GM21390 (cell line): ENCODE measurements at regions not wholly inside any gene's neighbourhood (a gene's known extent, or its start where the extent isn't known, plus 50 kb on each side); places are given as distances from the start of the nearest gene placed in this dataset.
"Not testable (repeated sequence)": the region's sequence is repeated elsewhere in the genome, so short reads cannot be mapped to it uniquely, and the experiment has no call there.

Experiments
- ATAC-seq: cut with Tn5 transposase; IDR thresholded peaks from one replicate; pipeline ENCODE4 v1.9.1; 2021; ENCODE audit not compliant: unreplicated experiment

GRCh38 chr5:162603443-162604070, 536.0 kb downstream of the GABRG2 start:
- no peak for ATAC-seq

- ATAC-seq, result no peak
Observed at GRCh38 chr5:162607879-162608278, 540.3 kb downstream of the GABRG2 start.

GRCh38 chr5:162621726-162622263, 554.2 kb downstream of the GABRG2 start:
- ATAC-seq, result not testable (repeated sequence)

GRCh38 chr5:162624110-162624509, 556.5 kb downstream of the GABRG2 start:
- no peak for ATAC-seq

- no peak for ATAC-seq
Observed at GRCh38 chr5:162637481-162637880, 569.9 kb downstream of the GABRG2 start.

- no peak for ATAC-seq
Observed at GRCh38 chr5:162638849-162639248, 571.3 kb downstream of the GABRG2 start.

GRCh38 chr5:162641142-162641813, 573.7 kb downstream of the GABRG2 start:
- no peak for ATAC-seq

GRCh38 chr5:162654661-162655405, 587.3 kb downstream of the GABRG2 start:
- no peak for ATAC-seq

- no peak for ATAC-seq
Observed at GRCh38 chr5:162657076-162657475, 589.5 kb downstream of the GABRG2 start.

GRCh38 chr5:162664846-162665245, 597.3 kb downstream of the GABRG2 start:
- no peak for ATAC-seq

- ATAC-seq, result no peak
Observed at GRCh38 chr5:162668926-162669325, 601.4 kb downstream of the GABRG2 start.

- no peak for ATAC-seq
Observed at GRCh38 chr5:162672061-162672460, 604.5 kb downstream of the GABRG2 start.

- ATAC-seq, result no peak
Observed at GRCh38 chr5:162683284-162683683, 615.7 kb downstream of the GABRG2 start.

GRCh38 chr5:162684145-162684544, 616.6 kb downstream of the GABRG2 start:
- ATAC-seq, result no peak

GRCh38 chr5:162685302-162685701, 617.7 kb downstream of the GABRG2 start:
- no peak for ATAC-seq

- ATAC-seq, result not testable (repeated sequence)
Observed at GRCh38 chr5:162696272-162696671, 628.7 kb downstream of the GABRG2 start.

GRCh38 chr5:162699361-162699760, 631.8 kb downstream of the GABRG2 start:
- no peak for ATAC-seq

- no peak for ATAC-seq
Observed at GRCh38 chr5:162703914-162704313, 636.3 kb downstream of the GABRG2 start.

- ATAC-seq, result no peak
Observed at GRCh38 chr5:162711244-162711643, 643.7 kb downstream of the GABRG2 start.

GRCh38 chr5:162719720-162720119, 652.1 kb downstream of the GABRG2 start:
- ATAC-seq, result no peak

GRCh38 chr5:162721125-162721524, 653.6 kb downstream of the GABRG2 start:
- ATAC-seq, result no peak

GRCh38 chr5:162752612-162753011, 684.8 kb upstream of the CCNG1 start:
- ATAC-seq, result no peak
